ENCODE measurements at regions not wholly inside any gene's neighbourhood (a gene's known extent, or its start where the extent isn't known, plus 50 kb on each side); places are given as distances from the start of the nearest gene placed in this dataset.

DNA sequence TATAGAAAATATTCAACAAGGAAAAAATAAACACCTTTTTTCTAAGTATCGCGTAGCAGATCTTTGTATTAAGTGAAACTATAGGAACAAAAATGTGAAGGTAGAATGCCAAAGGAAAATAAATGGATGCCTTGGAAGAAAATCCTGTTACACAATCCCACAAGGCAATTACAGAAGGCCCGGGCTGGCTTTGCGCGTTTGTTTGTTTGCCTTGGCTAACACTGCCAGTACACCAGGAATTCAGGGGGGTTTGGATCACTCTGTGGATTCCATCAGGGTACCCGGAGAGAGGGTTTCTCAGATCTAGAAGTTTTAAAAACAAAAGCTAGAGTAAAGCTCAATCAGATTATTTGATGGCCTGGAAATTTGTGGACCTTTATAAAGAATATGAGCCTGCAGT lies 478.3 kb downstream of the FBXO15 start:
- Histone ChIP-seq H3K27ac (no peak overlapping the region), H3K36me3 (no peaks in the 10 kb centered on the region), H3K4me1 (no peaks in the 10 kb centered on the region), H3K4me3 (no peak overlapping the region), H3K27me3 (no peaks in the 10 kb centered on the region), H3K9me3 (no peaks in the 10 kb centered on the region)
- no peak for DNase-seq
- in situ Hi-C loops (cut with MboI; ENCODE audit: low pct_ligation_motif_present in 1 of 4, low pct_unique_long_range_greater_than_20kb in 1 of 4, low sequenced_read_pairs in 3 of 4) (no loop called here), intact Hi-C loops (cut with DNase I; ENCODE audit: low total_unique reads) (no loop called here)
- TF ChIP-seq EP300 (IDR thresholded peaks at IDR 0.05; ENCODE audit: low read depth) (no peak), POLR2A (IDR thresholded peaks at IDR 0.05) (no peak), POLR2AphosphoS5 (IDR thresholded peaks at IDR 0.05) (no peak)
- TF ChIP-seq, protein P1, sequence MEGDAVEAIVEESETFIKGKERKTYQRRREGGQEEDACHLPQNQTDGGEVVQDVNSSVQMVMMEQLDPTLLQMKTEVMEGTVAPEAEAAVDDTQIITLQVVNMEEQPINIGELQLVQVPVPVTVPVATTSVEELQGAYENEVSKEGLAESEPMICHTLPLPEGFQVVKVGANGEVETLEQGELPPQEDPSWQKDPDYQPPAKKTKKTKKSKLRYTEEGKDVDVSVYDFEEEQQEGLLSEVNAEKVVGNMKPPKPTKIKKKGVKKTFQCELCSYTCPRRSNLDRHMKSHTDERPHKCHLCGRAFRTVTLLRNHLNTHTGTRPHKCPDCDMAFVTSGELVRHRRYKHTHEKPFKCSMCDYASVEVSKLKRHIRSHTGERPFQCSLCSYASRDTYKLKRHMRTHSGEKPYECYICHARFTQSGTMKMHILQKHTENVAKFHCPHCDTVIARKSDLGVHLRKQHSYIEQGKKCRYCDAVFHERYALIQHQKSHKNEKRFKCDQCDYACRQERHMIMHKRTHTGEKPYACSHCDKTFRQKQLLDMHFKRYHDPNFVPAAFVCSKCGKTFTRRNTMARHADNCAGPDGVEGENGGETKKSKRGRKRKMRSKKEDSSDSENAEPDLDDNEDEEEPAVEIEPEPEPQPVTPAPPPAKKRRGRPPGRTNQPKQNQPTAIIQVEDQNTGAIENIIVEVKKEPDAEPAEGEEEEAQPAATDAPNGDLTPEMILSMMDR (IDR thresholded peaks at IDR 0.05): no peak
- WGBS, 2 donors (ENCODE audit: low coverage in 1 of 2): 58 to 70% methylated on average over 5 to 6 of the region's 6 CpGs

DNA sequence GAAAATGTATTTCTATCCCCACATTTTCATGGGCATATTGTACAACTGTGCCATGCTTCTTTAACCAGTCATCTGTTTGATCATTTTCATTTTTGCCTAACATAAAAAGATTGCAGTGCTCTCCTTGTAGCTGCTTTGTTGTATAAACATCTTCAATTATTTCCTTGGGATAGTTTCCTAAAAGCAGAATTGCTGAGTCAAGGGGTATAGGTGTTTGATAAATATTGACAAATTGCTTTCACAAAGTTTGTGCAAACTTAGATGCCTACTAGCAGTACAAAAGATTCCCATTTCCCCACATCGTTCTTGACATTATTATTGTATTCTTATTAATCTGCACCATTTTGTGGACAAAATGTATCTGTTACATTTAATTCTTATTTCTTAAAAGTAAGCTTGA lies 479.6 kb downstream of the FBXO15 start:
- no peaks in the 10 kb centered on the region for H3K27me3 ChIP-seq
- H3K36me3 ChIP-seq: no peaks in the 10 kb centered on the region
- no peak for DNase-seq
- no peak overlapping the region for H3K4me3 ChIP-seq
- H3K9me3 ChIP-seq: no peaks in the 10 kb centered on the region
- no peak overlapping the region for H3K27ac ChIP-seq
- in situ Hi-C loops (cut with MboI; ENCODE audit: low pct_ligation_motif_present in 1 of 4, low pct_unique_long_range_greater_than_20kb in 1 of 4, low sequenced_read_pairs in 3 of 4) (no loop called here), intact Hi-C loops (cut with DNase I; ENCODE audit: low total_unique reads) (no loop called here)
- 43 to 63% methylated on average over 1 of the region's 1 CpG for WGBS, 2 donors (ENCODE audit: low coverage in 1 of 2)
- TF ChIP-seq EP300 (IDR thresholded peaks at IDR 0.05; ENCODE audit: low read depth) (no peak), POLR2A (IDR thresholded peaks at IDR 0.05) (no peak), POLR2AphosphoS5 (IDR thresholded peaks at IDR 0.05) (no peak)
- TF ChIP-seq, protein P1 (IDR thresholded peaks at IDR 0.05): no peak
- no peaks in the 10 kb centered on the region for H3K4me1 ChIP-seq

DNA sequence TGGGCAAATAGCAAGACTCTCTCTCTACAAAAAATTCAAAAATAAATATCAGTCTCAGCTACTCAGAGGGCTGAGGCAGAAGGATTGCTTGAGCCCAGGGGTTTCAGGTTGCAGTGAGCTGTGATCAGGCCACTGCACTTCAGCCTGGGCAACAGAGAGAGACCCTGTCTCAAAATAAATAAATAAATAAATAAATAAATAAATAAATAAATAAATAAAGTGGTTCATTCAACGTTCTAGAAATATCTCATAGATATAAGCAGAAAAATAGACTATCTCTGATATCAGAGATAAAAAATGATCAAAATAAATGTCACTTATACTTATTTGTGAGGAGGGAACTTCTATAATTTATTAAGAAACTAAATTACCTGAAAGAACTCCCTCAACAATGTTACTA lies 480.9 kb downstream of the FBXO15 start:
- H3K4me3 ChIP-seq: no peak overlapping the region
- WGBS, 2 donors (ENCODE audit: low coverage in 1 of 2): 70 to 85% methylated on average over 1 of the region's 1 CpG
- no peaks in the 10 kb centered on the region for H3K27me3 ChIP-seq
- intact Hi-C loops (cut with DNase I; ENCODE audit: low total_unique reads) (no loop called here), in situ Hi-C loops (cut with MboI; ENCODE audit: low pct_ligation_motif_present in 1 of 4, low pct_unique_long_range_greater_than_20kb in 1 of 4, low sequenced_read_pairs in 3 of 4) (no loop called here)
- H3K36me3 ChIP-seq: no peaks in the 10 kb centered on the region
- H3K9me3 ChIP-seq: no peaks in the 10 kb centered on the region
- no peak for DNase-seq
- no peak overlapping the region for H3K27ac ChIP-seq
- TF ChIP-seq POLR2A (IDR thresholded peaks at IDR 0.05) (no peak), EP300 (IDR thresholded peaks at IDR 0.05; ENCODE audit: low read depth) (no peak), POLR2AphosphoS5 (IDR thresholded peaks at IDR 0.05) (no peak)
- TF ChIP-seq, protein P1 (IDR thresholded peaks at IDR 0.05): no peak
- no peaks in the 10 kb centered on the region for H3K4me1 ChIP-seq

DNA sequence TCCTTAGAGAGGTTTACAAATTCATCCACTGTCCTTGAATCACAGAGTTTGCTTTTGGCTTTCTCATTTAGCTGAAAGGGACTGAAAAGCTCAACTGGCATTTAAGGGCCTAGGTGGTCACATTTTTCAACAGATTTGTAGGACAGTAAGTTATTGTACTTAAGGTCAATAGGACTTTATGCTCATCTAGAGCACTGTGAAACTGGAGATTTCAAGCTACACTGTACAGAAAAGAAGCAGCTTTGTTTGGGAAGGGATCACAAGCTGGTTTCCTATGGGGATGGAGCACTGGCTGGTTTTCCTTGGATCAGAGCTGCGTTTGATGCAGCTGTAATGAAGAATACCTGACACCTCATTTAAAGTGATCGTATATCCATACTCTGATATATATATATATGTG lies 482.7 kb downstream of the FBXO15 start:
- in situ Hi-C loops (cut with MboI; ENCODE audit: low pct_ligation_motif_present in 1 of 4, low pct_unique_long_range_greater_than_20kb in 1 of 4, low sequenced_read_pairs in 3 of 4): no loop called here
- Histone ChIP-seq H3K36me3 (no peaks in the 10 kb centered on the region), H3K4me3 (no peak overlapping the region), H3K27ac (no peak overlapping the region), H3K9me3 (no peaks in the 10 kb centered on the region), H3K27me3 (no peaks in the 10 kb centered on the region), H3K4me1 (no peaks in the 10 kb centered on the region)
- 86 to 89% methylated on average over 1 to 2 of the region's 2 CpGs for WGBS, 2 donors (ENCODE audit: low coverage in 1 of 2)
- TF ChIP-seq, protein P1 (IDR thresholded peaks at IDR 0.05): no peak
- no peak for TF ChIP-seq POLR2AphosphoS5 (IDR thresholded peaks at IDR 0.05)
- TF ChIP-seq EP300 (IDR thresholded peaks at IDR 0.05; ENCODE audit: low read depth): no peak
- no peak for TF ChIP-seq POLR2A (IDR thresholded peaks at IDR 0.05)
- DNase-seq: no peak
- intact Hi-C loops (cut with DNase I; ENCODE audit: low total_unique reads): no loop called here

Data from transverse colon (tissue), 4 donors.